ENCODE measurements at regions not wholly inside any gene's neighbourhood (a gene's known extent, or its start where the extent isn't known, plus 50 kb on each side); places are given as distances from the start of the nearest gene placed in this dataset.
"Not testable (repeated sequence)": the region's sequence is repeated elsewhere in the genome, so short reads cannot be mapped to it uniquely, and the experiment has no call there.

GRCh38 chr5:68973696-68974095 is 120.1 kb upstream of the SLC30A5 start:
- DNase-seq (ENCODE audit: low spot score): no peak

GRCh38 chr5:68983043-68983442 is 110.8 kb upstream of the SLC30A5 start:
- no peak for DNase-seq (ENCODE audit: low spot score)

GRCh38 chr5:68983959-68984358 is 109.9 kb upstream of the SLC30A5 start:
- no peak for DNase-seq (ENCODE audit: low spot score)

- no peak for DNase-seq (ENCODE audit: low spot score)
These were observed 102.3 kb upstream of the SLC30A5 start for GRCh38 chr5:68991279-68992084.

GRCh38 chr5:68994645-68995044 is 99.2 kb upstream of the SLC30A5 start:
- no peak for DNase-seq (ENCODE audit: low spot score)

GRCh38 chr5:68995845-68996545 is 97.8 kb upstream of the SLC30A5 start:
- DNase-seq (ENCODE audit: low spot score): no peak

- DNase-seq (ENCODE audit: low spot score): no peak
These were observed 94.6 kb upstream of the SLC30A5 start for GRCh38 chr5:68999181-68999580.

- no peak for DNase-seq (ENCODE audit: low spot score)
These were observed 93.4 kb upstream of the SLC30A5 start for GRCh38 chr5:69000216-69000919.

- DNase-seq (ENCODE audit: low spot score): no peak
These were observed 92.9 kb upstream of the SLC30A5 start for GRCh38 chr5:69000949-69001348.

GRCh38 chr5:69001627-69002026 is 92.2 kb upstream of the SLC30A5 start:
- DNase-seq (ENCODE audit: low spot score): peak; percentile 39

GRCh38 chr5:69004127-69004526 is 89.7 kb upstream of the SLC30A5 start:
- DNase-seq (ENCODE audit: low spot score): no peak

- DNase-seq (ENCODE audit: low spot score): no peak
These were observed 89.1 kb upstream of the SLC30A5 start for GRCh38 chr5:69004676-69005075.

- DNase-seq (ENCODE audit: low spot score): no peak
These were observed 87.8 kb upstream of the SLC30A5 start for GRCh38 chr5:69006030-69006429.

- no peak for DNase-seq (ENCODE audit: low spot score)
These were observed 86.7 kb upstream of the SLC30A5 start for GRCh38 chr5:69007163-69007562.

- peak; percentile 83 for DNase-seq (ENCODE audit: low spot score)
These were observed 86.0 kb upstream of the SLC30A5 start for GRCh38 chr5:69007726-69008368.

GRCh38 chr5:69010476-69010875 is 83.3 kb upstream of the SLC30A5 start:
- DNase-seq (ENCODE audit: low spot score): no peak

- DNase-seq (ENCODE audit: low spot score): no peak
These were observed 81.9 kb upstream of the SLC30A5 start for GRCh38 chr5:69011910-69012309.

- no peak for DNase-seq (ENCODE audit: low spot score)
These were observed 80.3 kb upstream of the SLC30A5 start for GRCh38 chr5:69013481-69013880.

- not testable (repeated sequence) for DNase-seq (ENCODE audit: low spot score)
These were observed 79.8 kb upstream of the SLC30A5 start for GRCh38 chr5:69014007-69014406.

- DNase-seq (ENCODE audit: low spot score): no peak
These were observed 74.0 kb upstream of the SLC30A5 start for GRCh38 chr5:69019668-69020375.

- DNase-seq (ENCODE audit: low spot score): peak; percentile 70
These were observed 69.6 kb upstream of the SLC30A5 start for GRCh38 chr5:69024241-69024651.

GRCh38 chr5:69029292-69029691 is 64.5 kb upstream of the SLC30A5 start:
- DNase-seq (ENCODE audit: low spot score): no peak
